NCI-H1694 treated with DMSO at 0.1 percent for 48 hours (cell line): ENCODE measurements at regions not wholly inside any gene's neighbourhood (a gene's known extent, or its start where the extent isn't known, plus 50 kb on each side); places are given as distances from the start of the nearest gene placed in this dataset.

Experiments
- DNase-seq: peaks from one replicate; lab custom pipeline; 2025; lab: John Stamatoyannopoulos, UW

DNA sequence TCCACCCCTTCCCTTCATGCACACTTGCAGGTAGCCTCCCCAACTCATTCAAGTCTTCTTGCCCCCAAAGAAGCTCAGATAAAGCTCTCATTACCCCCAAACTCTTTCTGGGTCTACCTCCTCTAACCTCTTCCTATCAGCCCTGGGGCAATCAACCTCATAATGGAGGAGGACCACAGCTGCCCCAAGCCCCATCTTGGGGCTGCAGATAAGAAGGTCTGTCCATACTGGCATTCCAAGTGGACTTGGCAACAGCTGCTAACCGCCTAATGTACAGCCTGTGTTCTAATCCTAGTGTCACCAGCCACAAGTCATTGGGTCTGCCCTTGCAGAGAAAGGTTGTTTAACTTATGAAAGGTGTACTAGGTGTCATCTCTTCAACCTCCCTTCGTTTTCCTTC is 107.4 kb upstream of the ADGRF1 start:
- no peak for DNase-seq

DNA sequence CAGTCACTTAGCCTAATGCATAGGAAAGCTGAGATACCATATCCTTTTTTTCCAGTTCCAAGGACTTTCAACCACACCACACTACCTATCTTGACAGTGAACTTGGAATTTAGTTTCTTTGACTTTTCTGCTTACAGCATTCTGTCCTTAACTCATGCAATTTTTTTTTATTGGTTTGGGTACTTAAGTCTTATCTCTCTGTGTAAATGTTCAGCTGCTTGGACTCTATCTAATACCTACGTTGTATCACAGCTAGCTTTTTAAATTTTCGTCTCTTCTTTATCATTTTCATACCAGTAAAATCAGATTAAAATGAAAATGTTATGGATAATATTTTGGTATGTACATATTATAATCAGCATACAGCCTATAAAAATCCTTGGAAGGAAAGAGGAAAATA is 106.9 kb upstream of the ADGRF1 start:
- no peak for DNase-seq

DNA sequence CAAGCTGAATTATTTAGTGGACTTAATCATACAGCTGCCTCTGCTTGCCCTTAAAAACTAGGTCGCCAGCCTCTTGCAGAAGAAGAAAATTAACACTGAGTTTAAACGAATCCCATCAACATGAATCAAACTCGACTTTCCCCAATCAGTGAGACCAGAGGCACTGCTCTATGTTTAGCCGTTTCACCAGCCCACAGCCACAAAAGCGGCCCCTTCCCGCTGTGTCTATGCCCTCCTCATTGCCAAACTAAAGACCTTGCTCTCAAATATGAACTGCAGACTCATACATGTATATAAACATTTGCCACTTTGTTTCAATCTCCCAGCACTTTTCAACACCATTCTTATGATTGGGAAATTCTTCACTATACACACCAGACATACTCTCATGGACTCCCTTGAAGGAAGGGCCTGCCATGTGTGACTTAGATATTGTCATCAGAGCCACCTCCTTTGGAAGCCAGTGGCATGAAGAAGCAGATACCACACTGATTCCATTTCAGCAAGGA is 105.8 kb upstream of the ADGRF1 start:
- no peak for DNase-seq

DNA sequence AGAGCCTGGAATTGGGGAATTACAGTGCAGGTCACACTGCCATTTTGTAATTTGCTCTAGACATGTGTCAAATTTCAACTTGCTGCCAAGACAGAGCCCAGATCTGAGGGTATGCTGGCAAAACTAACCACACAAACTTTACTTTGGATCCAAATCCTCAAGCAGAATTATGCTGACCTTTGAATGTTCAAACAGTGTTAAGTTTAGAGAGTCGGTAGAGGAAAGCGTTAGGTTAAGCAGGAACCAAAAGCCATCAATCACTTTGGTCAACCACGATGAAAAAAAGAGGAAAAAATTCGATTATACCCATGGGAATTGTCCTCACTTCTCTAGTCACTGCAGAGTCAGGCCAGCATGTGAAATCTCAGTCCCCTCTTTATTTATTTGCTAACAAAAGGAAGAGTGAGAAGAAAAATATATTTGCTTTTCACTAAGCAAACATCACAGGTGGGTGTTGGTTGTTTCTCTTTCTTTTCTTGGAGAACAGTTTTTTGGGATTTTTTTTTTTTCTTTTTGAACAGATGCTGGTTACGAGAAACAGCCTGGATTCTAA is 105.1 kb upstream of the ADGRF1 start:
- DNase-seq, result no peak

DNA sequence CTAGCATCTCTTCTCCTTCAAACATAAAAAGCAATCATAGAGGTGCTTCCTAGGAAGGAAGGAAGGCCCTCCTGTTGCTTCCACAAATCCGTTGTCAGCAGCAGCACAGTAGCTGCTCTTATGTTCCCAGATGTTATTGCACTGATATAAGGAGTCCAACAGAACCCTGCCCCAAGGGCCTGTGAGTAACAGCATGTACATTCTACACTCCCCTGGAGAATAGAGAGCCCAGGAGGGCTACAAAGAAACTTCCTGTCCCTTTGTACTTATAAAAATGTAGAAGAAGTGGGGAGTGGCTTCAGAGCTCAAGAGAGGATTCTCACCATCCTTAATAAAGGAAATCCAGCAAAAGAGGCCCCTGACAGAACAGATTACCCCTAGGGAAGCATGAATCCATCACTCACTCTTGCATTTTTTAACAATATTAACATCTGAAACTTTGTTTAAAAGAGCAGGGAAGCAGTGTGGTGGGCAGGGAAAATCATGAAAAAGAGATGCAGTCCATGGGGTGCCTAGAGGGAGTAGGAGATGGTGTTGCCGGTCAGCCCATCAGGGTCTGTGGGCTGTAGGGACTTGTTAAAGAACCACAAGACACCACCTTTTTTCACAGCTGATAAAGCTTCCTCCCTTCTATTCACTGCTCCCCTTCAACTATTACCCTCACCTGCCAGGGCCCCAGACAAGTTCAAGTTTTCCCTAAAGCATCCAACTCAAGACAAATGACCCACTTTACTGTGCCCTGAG is 104.5 kb upstream of the ADGRF1 start:
- no peak for DNase-seq

DNA sequence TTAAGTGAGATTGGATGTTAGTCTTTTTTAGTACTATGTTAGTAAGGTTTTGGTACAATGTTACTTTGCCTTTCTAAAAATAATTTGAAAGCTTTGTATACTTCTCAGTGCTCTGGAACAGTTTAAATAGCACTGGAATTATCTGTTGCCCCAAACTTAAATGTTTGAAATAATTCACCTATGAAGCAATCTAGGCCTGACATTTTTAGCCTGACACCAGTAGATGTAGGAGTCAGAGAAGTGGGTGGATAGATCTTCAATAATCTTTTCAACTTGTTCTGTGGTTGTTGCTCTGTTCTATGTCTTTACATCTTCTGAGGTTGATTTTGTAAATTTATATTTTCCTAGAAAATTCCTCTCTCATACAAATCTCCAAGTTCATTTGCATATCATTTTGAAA is 103.1 kb upstream of the ADGRF1 start:
- DNase-seq, result no peak

DNA sequence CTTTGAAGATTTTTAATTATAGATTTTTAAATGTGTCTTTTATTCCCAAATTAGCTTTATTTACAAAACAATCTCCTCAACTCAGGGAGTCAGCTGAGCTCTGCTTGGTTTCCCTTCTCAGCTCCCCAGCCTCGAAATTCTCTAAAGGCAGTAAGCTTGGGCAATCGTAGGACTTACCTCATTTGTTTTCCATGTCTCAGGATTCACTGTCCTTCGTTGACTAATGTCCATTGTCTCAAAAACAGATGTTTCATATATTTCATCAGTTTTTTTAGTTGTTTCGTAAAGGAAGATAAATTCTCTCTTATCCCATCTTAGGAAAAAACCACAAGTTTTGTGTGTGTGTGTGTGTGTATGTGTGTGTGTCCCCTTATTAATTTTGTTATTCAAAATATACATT is 102.2 kb upstream of the ADGRF1 start:
- no peak for DNase-seq

DNA sequence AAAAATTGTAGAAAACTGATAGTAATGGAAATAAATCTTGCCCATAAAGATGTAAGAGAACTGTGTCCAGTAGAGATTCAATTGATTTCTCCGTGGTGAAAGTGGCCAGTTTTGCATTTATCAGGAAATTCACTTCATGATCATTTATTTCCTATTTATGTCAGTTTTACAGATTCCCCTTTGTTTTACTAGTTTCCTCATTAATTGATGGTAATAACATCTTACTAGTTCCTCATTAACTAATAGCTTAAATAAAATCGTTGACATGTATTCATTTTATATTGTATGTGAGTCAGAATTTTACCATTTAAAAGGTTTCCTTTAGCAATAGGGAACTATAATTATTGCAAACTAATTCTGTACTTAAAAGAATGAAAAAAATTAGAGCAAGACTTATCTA is 99.8 kb upstream of the ADGRF1 start:
- no peak for DNase-seq

DNA sequence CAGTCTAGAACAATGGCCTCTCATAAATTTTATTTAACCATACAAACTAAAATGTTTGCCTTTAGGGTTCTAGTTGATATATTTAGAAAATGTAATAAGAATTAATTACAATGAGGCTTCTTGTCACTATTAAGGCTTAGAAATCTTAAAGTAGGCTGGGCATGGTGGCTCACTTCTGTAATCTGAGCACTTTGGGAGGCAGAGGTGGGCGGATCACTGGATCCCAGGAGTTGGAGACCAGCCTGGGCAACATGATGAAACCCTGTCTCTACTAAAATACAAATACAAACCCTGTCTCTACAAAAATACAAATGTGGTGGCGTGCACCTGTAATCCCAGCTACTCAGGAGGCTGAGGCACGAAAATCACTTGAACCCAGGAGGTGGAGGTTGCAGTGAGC is 99.0 kb upstream of the ADGRF1 start:
- no peak for DNase-seq

DNA sequence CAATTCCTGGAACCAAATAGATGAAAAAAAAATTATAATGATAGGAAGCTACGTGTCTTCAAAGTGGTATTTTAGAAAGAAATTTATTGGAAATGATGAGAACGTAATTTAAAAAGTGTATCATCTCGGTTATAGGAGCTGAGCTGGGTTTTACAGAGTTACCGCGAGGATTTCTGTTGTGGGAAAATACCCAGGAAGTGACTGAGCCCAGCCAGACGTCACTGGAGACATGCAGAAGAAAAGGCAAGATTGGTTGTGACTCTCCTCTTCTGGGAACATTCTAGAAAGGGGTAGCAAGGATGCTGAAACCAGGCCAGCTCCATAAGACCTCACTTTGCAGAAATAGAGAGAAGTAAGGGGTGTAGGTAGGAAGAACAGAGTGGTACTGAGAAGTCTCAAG is 95.9 kb upstream of the ADGRF1 start:
- DNase-seq, result no peak

DNA sequence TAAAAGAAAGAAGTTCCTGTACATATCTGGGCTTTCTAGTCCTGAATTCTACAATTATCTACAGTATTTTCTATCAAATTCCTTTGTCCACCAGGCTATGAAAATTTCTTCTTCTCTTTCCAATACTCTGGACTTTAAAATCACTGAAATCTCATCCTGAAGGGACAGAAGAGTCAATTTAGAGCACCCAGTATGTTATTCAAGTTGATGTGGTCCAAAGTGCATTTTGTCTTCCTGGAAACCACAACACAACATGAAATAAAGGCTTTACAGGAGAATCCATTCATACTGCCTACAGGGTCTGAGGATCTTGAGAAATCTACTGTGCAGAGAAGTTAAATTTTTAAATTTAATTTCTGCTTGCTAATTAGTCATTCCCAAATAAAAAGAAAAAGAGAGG is 94.9 kb upstream of the ADGRF1 start:
- no peak for DNase-seq

DNA sequence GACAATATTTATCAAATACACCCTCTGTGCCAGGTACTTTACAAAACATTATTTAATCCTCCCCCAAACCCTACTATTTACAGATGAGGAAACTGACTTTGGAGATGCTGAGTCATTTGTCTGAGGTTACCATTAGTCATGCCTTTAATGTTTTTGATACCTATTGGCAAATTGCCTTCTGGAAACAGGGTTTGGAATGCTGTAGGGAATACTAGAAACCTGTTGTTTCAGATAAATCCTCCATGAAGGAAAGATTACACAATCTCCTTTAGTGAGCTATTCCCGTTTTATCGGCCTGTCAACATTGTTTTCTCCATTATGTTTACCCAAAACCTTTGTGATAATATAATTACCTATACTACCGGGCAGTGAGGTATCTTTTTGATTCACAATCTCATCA is 93.6 kb upstream of the ADGRF1 start:
- no peak for DNase-seq

DNA sequence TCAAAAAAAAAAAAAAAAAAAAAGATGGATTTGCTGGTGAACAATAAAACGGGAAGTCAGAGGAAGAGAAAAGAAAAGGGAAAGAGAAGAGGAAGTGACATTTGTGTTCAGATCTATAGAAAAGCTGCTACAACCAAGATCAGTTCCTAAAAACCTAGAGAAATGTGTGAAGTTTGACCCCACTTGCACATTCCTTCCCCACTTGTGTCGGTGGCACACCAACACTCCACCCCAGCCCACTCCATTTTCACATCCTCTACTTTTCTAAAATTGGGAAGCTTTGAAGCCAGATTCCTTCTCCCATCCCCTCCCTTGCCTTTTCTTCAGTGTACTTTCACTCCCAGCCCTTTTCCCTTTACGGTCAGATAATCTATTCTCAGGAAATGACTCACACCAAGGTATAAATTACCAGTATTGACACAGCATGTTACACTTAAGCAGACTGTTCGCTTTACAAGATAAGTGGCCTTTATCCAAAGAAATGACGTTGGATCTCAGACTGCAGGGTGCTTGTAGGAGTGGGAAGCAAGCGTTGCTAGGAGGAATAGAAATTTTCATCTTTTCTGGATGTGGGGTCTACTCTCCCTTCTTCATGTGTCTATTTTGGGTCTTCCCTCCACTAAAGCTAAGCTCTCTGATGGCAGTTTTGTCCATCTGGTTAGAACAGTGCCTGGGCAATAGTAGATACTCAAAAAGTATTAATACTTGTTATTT is 92.5 kb upstream of the ADGRF1 start:
- no peak for DNase-seq

DNA sequence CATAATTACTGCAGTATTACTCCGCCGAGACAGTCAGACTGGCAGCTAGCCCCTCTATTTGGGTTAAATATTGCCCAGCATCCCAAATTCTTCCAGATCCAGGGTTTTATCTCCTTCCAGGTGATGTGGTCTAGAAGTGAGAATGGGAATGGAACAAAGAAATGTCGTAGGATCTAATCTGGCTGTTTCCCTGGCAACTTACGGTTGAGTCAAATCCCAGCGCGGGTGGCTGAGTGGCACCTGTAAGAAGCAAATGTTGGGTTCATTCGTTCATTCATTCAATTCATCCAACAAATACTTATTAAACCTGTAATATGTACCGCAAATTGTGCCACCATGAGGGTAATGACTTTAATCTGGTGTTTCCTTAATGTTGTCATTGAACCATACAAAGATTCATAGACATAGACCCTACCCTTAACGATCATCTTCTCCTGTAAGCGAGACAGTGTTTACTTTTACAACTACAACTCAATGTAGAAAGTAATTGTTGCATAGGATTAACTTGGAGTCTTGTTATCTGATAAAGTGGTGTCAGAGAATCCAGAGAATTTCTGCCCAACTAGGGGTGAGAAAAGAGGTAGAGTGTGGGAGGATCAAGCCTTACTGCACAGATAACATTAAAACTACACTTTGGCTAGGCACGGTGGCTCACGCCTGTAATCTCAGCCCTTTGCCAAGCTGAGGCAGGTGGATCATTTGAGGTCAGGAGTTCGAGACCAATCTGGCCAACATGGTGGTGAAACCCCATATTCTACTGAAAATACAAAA is 91.3 kb upstream of the ADGRF1 start:
- no peak for DNase-seq

DNA sequence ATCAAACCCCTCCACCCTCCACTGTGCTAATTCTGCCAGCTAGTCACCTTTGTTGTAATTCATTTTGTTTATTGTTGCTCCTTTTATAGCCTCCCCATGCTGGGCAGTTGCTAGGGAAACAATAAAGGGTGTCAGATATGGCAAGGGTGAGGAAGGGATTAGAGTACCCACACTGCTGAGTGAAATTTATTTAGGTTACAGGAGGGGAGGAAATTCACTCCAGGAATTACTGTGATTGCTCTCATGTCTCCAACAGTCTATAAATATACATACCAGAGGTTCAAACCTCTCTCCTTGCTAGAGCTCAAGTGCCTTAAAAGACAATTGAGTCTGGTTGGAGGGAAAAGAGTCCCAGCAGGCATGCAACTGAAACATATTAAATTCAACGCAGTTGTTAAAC is 90.6 kb upstream of the ADGRF1 start:
- no peak for DNase-seq

DNA sequence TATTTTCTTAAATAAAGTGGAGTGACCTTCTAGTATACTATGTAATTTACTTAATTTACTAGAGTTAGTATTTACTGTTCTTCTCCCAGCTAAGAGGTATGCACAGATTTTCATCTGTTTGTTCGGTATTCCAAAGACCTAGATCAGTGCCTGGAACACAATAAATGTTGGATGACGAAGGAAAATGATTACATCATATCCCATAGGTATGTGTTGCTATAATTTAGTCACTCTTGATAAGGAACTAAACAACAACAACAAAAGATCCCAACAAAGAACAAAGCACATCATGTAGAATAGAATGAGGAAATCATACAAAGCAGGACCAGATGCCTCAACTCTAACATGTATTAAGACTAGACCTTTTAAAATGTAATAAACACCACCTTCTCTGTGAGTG is 89.6 kb upstream of the ADGRF1 start:
- DNase-seq, result no peak

DNA sequence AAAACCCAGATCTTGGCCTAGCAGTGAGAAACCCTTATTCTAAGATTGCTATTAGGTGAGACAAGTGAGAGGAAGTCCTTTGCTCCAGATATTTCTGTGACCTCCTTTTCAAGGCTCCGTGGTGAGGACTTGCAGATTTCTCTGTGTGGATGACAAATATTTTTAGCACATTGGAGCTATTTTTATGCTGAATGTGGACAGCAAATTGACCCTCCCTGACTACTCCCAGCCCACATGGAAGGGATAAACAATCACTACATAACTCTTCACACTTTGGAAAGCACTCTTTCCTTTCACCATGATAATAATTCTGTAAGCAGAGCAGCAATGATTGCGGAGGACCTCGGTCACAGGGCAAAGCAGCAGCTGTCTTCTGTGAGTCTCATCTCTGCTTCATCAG is 88.0 kb upstream of the ADGRF1 start:
- no peak for DNase-seq

DNA sequence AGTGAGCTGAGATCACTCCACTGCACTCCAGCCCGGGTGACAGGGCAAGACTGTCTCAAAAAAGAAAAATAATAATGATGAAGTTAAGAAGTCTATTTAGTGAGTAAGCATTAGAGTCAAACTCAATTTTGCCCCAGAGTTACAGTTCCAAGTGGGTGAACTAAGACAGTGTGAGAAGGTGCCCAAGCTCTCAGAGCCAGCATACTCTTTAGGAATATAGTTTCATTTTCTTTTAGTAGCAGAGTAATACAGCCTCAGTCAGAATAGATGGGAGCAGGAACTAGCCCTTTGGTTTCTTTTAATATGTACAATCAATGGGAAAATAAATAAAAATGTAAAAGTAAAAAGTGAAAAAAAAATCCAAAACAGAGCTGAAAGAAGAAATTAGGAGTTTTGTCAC is 87.0 kb upstream of the ADGRF1 start:
- no peak for DNase-seq

DNA sequence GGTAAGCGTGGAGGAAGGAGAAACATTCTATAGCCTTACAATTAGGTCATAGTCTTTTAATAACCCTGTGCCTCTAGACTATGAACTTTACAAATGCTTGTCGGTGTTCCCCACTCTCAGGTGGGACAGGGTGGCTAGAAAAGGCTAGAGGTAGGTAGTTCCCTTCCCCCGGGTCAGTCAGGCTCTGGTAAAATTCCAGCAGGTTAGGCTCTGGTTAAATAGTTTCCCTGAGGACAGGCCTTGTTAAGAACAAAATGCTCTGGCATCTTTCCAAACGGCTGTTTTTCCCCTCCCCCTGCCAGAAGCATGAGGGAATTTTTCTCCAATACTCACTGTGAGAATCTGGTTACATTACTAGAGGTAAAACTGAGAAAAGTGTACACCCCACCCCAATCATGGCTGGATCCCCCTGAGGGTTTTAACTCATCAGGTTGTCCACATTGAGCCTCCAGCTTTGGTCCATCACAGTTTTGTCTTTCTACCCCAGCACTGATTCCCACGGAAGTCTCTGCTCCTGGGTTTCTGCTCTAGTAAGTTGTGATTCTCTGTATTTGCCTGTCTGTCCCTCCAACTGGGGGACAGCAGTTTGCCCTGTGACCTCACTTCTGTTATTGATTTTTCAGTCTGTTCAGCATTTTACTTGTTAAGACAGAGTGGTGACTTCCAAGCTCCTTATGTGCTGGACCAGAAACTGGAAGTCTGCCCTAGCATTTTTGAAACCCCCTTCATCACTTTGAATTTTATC is 84.7 kb upstream of the ADGRF1 start:
- DNase-seq, result no peak

DNA sequence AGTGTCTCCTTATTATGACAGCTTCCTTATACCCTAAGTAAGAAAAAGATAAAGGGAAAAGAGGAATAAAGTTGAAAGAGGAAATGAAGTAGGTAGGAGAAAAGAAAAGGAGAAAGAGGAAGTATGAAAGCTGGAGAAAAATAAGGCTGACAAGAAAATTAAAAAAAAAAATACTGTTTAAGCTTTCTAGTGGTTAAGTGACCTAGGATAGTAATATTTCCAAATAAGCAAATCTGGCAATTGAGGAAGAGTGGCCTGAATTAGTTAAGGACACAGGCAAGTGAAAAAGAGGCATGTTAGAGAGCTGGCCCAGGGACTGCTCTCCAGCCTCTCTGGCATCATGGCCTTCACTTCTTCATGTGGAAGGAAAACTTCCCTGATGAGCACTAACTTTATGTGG is 76.5 kb upstream of the ADGRF1 start:
- no peak for DNase-seq

DNA sequence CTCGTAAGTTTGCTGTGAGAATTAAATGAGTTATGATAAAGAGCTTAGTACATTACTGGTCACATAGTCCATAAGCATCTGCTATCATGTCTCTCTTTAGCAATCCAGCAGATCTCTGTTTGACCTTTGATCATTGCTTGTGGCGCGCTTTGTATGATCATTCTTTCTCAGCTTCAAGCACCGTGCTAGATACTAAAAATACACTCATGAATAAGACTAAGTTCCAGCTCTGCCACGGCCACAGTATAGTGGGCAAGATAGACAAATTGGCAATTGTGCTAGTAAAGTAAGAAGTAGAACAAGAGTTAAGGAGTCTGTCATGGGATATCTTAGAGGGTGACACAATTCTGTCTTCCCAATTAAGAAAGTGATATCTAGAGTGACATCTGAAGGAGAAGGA is 75.2 kb upstream of the ADGRF1 start:
- no peak for DNase-seq

DNA sequence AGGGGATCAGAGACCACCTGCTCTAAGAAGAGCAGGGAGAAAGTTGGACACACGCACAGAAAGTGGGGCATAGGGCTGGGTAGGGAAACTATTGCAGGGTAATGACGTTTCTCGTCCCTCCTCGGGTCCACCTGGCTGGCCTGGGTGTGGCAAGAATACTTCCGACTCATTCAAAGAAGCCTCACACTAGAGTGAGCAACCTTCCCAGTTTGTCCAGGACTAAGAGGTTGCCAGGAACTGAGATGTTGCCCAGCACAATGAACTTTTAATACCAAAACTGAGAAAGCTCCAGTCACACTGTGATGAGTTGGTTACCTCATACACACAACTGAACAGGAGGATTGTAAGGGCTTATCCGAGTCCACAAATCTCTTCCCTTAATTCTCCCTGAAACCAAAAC is 74.5 kb upstream of the ADGRF1 start:
- DNase-seq, result no peak
